Head of caudate nucleus (tissue), 42 donors: ENCODE measurements at regions not wholly inside any gene's neighbourhood (a gene's known extent, or its start where the extent isn't known, plus 50 kb on each side); places are given as distances from the start of the nearest gene placed in this dataset.
"Not testable (repeated sequence)": the region's sequence is repeated elsewhere in the genome, so short reads cannot be mapped to it uniquely, and the experiment has no call there.

Experiments
- DNase-seq, 42 donors: peaks; one replicate each; pipeline versions ENCODE4 v3.0.0 to v3.0.0-alpha.2; 2020 to 2021; ENCODE audit warnings: mixed read lengths in 7 of 42
- intact Hi-C: fragments of 100-400 bp; cut with DNase I; formaldehyde crosslinking; loops from one replicate; pipeline ENCODE4 v1.15.0; 2022

GRCh38 chr2:11947956-11948355 lies 201.5 kb downstream of the LPIN1 start:
- no peak for DNase-seq
- intact Hi-C loops: no loop called here

- intact Hi-C loops: no loop called here
Observed at GRCh38 chr2:11949732-11950523, 203.5 kb downstream of the LPIN1 start.

DNA sequence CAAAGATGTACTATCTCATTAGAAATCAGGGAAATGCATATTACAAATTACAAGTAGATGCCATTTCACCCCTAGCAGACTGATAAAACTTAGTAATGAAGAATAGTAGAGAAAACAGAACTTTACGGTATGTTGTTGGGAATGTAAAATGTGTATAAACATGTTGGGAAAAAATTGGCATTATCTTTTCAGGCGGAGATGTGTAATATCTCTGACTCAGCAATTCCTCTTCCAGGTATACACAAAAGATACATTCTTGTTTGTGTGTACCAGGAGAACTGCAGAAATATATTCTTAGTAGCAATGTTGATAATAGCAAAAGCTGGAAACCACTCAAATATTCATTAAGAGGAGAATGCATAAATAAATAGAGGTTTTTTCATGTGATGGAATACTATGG lies 204.5 kb downstream of the LPIN1 start:
- DNase-seq: no peak
- intact Hi-C loops: no loop called here

More at GRCh38 chr2:11949732-11950523, 203.5 kb downstream of the LPIN1 start:
- DNase-seq: no peak

DNA sequence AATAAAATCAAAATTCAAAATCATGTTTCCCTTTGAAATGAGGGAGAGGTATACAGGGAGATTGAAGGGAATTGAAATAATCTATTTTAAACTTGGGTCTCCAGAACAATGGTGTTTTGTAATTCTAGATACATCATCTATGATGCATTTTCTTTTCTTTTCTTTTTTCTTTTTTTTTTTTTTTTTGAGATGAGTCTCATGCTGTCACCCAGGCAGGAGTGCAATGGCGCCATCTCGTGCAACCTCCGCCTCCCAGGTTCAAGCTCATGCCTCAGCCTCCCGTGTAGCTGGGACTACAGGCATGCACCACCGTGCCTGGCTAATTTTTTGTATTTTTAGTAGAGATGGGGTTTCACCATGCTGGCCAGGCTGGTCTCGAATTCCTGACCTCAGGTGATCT lies 205.1 kb downstream of the LPIN1 start:
- DNase-seq, intact Hi-C loops: not testable (repeated sequence)

DNA sequence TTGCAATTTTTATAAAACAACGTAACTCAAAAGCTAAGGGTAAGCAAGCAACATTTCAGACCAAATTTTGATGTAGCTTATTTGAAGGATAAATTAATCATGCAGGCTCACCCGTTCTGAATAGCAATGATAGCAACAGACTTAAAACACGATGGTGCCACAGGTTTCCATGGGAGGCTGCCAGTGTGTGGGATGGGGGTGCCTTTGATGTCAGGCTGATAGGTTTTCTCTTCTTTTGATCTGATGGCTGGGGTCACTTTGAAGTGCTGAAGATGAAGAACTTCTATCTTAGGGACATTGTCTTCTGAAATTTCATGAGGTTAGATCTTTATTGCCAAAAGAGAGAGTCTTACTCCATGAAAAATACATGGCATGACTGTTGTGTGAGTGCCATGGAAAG lies 206.8 kb downstream of the LPIN1 start:
- intact Hi-C loops: no loop called here
- no peak for DNase-seq

GRCh38 chr2:11955314-11955713 lies 208.9 kb downstream of the LPIN1 start:
- DNase-seq: no peak
- intact Hi-C loops: no loop called here

DNA sequence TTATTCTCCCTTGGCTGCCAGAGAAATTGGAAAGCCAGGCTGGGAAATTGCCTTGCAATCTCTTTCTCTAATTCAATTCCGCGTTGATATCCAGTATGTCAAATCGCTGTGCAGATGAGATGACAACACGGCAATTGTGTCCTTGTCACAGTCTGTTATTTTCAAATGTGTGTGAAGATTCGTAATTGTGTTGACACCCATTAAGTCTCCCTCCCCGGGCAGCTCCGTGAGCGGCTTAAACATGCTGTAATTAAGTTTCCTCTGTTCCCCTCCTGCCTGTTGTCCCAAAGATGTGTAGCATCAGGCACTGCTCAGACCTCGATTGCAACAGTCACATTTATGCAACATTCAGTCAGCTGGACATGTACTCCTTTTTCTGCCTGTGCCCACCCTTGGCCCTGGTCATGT lies 209.5 kb downstream of the LPIN1 start:
- intact Hi-C loops: no loop called here
- DNase-seq: no peak

DNA sequence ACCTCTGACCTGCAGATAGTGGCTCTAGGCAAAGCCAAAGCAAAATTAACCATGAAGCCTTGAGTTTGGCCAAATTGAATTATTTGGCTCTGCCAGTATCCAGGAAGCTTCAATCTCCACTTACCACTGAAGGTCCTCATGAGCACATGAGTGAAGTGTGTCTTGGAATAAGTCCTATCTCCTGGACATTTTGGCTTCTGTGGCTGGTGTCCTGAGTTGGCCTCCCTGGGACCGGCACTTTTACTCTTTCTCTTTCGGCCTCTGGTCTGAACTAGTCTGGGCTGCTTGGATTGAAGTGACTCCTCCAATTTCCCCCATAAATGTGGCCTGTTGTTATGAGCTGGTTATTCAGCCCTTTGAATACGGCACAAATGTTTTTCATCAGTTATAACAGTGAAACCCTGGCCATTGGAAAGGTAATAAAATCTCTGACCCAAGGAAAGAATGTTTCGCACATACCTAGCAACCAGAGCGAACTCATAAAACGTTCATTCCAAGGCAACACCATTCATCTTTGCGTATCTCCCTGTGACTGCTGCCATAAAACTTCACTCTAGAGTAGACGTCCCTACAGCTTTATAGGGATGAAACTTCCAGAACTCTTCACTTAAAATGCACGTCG lies 216.4 kb downstream of the LPIN1 start:
- intact Hi-C loops: no loop called here
- no peak for DNase-seq

DNA sequence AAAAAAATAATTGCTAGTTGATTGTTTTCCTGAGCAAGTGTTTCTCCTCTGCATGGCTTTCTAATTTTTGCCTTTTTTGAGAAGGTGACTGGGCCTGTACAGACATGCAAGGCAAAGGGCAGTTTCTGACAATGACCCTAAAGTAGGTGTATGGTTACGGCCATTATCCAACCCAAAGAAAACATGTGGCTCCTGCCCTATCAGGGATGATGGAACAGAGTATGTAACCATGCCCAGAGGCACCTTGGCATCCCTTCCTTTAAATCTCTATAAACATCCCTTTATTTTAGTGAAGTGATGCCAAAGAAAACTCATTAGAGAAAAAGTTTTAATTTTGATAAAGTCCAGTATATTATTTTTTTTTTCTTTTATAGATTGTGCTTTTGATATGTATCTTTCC lies 217.5 kb downstream of the LPIN1 start:
- intact Hi-C loops: no loop called here
- DNase-seq: no peak

GRCh38 chr2:11967946-11968465 lies 221.6 kb downstream of the LPIN1 start:
- DNase-seq: no peak
- intact Hi-C loops: no loop called here

GRCh38 chr2:11968521-11968920 lies 222.1 kb downstream of the LPIN1 start:
- intact Hi-C loops: no loop called here
- DNase-seq: no peak

DNA sequence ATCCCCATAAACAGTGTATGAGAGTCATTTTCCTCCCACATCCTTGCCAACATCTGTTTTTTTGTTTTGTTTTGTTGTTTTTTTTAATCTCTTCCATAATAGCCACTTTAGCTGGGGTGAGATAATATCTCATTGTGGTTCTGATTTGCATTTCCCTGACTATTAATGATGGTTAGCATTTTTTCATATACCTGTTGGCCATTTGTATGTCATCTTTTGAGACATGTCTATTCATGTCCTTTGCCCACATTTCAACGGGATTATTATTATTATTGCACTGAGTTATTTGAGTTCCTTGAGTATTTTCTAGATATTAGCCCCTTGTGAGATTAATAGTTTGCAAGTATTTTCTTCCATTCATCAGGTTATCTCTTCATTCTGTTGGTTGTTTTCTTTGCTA lies 223.3 kb downstream of the LPIN1 start:
- intact Hi-C loops: no loop called here
- DNase-seq: no peak

GRCh38 chr2:11974573-11974972 lies 228.1 kb downstream of the LPIN1 start:
- intact Hi-C loops: no loop called here
- no peak for DNase-seq

DNA sequence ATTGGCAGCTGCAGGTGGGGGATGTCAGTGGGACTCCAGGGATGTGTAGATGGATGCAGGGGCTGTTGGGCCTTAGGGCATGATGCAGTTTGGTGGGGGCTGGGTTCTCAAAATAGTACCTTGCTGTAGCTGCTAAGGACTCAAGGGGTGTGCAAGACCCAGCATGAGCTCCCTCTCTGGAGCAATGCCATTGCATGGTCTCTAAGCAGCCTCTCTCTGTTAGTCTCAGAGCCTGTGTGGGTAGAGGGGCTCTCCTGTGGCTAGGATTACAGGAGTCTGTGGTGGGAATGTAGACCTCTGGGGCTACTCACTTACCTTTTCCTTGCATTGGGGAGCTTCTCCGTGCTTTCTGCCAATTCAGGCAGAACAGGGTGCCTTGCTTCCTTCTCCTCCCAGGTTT lies 228.9 kb downstream of the LPIN1 start:
- intact Hi-C loops: no loop called here

DNA sequence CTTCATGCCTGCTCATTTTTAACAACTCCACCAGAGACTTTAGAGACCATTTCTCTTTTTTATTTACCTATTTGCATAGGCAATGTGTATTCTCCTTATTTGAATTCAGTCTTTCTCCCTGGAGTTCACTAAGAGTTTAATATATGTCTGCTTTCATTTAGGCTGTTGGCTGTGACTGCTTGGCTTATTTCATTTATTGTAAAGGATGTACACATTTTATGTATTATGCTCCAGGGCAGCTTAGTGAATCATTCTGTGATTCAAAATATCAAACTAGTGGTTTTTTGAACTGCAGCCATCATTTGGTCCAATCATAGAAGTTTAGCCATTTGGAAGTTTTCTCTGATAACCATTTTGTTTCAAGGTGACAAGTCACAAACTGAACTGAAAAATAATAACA lies 229.6 kb downstream of the LPIN1 start:
- intact Hi-C loops: no loop called here
- no peak for DNase-seq

More for the DNA sequence above, 228.9 kb downstream of the LPIN1 start:
- DNase-seq: no peak

- DNase-seq: no peak
- intact Hi-C loops: no loop called here
Observed at GRCh38 chr2:11977766-11978524, 231.5 kb downstream of the LPIN1 start.

- no peak for DNase-seq
- intact Hi-C loops: no loop called here
Observed at GRCh38 chr2:11980809-11981208, 234.4 kb downstream of the LPIN1 start.

- DNase-seq: no peak
- intact Hi-C loops: no loop called here
Observed at GRCh38 chr2:11983401-11983800, 237.0 kb downstream of the LPIN1 start.

DNA sequence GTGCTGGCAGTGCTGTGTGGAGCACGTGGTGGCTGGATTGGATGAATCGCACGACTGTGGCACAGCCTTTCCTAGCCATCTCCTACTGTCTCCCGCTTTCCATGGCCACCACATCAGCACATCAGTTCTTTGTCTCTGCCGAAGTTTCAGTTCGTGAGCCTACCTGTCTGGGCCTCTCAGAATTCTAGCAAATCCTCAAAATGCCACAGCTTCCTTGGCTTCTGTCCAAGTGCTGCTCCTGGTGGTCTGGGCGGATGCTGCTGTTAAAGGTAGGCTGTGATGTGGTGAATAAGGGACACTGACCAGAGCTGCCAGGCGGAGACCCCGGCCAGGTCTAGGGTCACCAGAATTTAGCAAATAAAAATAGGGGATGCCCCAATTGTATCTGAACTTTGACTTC lies 237.4 kb downstream of the LPIN1 start:
- DNase-seq: peak in 1 of 42 donors; percentile 3
- intact Hi-C loops: no loop called here
